AG09319 (cell line): ENCODE measurements at regions not wholly inside any gene's neighbourhood (a gene's known extent, or its start where the extent isn't known, plus 50 kb on each side); places are given as distances from the start of the nearest gene placed in this dataset.

Experiments
- DNase-seq: peaks from one replicate; pipeline ENCODE4 v3.0.0-alpha.2; 2010; ENCODE audit warnings: low read depth; ENCODE audit errors: extremely low read depth
- CTCF ChIP-seq: IDR thresholded peaks from 2 replicates; pipeline ENCODE4 v1.5.1; 2011; ENCODE audit warnings: low read depth, mild to moderate bottlenecking, inconsistent platforms, low read length, moderate library complexity

GRCh38 chr2:184336688-184337087, 261.6 kb upstream of the ZNF804A start:
- no peak for DNase-seq
- TF ChIP-seq CTCF = no peak

GRCh38 chr2:184338771-184339170, 259.6 kb upstream of the ZNF804A start:
- TF ChIP-seq CTCF = no peak
- DNase-seq = no peak

GRCh38 chr2:184339966-184340365, 258.4 kb upstream of the ZNF804A start:
- DNase-seq = no peak

GRCh38 chr2:184346338-184346862, 251.9 kb upstream of the ZNF804A start:
- TF ChIP-seq CTCF = no peak
- DNase-seq = no peak

More at GRCh38 chr2:184339966-184340365, 258.4 kb upstream of the ZNF804A start:
- no peak for TF ChIP-seq CTCF

- DNase-seq = no peak
- TF ChIP-seq CTCF = no peak
Observed at GRCh38 chr2:184351126-184351525, 247.2 kb upstream of the ZNF804A start.

- DNase-seq = no peak
- no peak for TF ChIP-seq CTCF
Observed at GRCh38 chr2:184357033-184357432, 241.3 kb upstream of the ZNF804A start.

GRCh38 chr2:184359379-184359778, 238.9 kb upstream of the ZNF804A start:
- no peak for DNase-seq
- no peak for TF ChIP-seq CTCF
